Loucy (cell line): ENCODE measurements at regions not wholly inside any gene's neighbourhood (a gene's known extent, or its start where the extent isn't known, plus 50 kb on each side); places are given as distances from the start of the nearest gene placed in this dataset.

ENCODE experiments used
- CTCF ChIP-seq: fragments of 200-600 bp; sonication (generic); conservative IDR thresholded peaks from 2 replicates; pipeline ENCODE4 v1.5.1; 2014; ENCODE audit warnings: mild to moderate bottlenecking, antibody characterized with exemption, low read length
- EZH2phosphoT487 ChIP-seq: fragments of 200-600 bp; IDR thresholded peaks from 2 replicates; pipeline ENCODE4 v1.6.1; 2018; ENCODE audit warnings: antibody characterized with exemption, mild to moderate bottlenecking, moderate library complexity, borderline replicate concordance

- TF ChIP-seq CTCF (no peak), EZH2phosphoT487 (no peak)
Observed at GRCh38 chr5:98722188-98722587, 51.3 kb upstream of the RGMB start.
